ENCODE measurements at regions not wholly inside any gene's neighbourhood (a gene's known extent, or its start where the extent isn't known, plus 50 kb on each side); places are given as distances from the start of the nearest gene placed in this dataset.

GRCh38 chr2:64936809-64937208 is 52.4 kb upstream of the SLC1A4 start:
- TF ChIP-seq CTCF (IDR thresholded peaks at IDR 0.05; ENCODE audit: borderline replicate concordance, extremely low read depth, low read length, poor library complexity, severe bottlenecking): no peak
- TF ChIP-seq EZH2 (IDR thresholded peaks at IDR 0.05; ENCODE audit: borderline replicate concordance, low read depth, low read length, severe bottlenecking): no peak

Data from DND-41 (cell line).